HTR-8/SVneo (cell line): ENCODE measurements at regions not wholly inside any gene's neighbourhood (a gene's known extent, or its start where the extent isn't known, plus 50 kb on each side); places are given as distances from the start of the nearest gene placed in this dataset.
A peak's percentile ranks its signal among the peaks of the same experiment; 100 is the strongest.

ENCODE experiments used
- DNase-seq: peaks from one replicate; pipeline ENCODE4 v3.0.0; 2011; ENCODE audit warnings: low spot score, mixed read lengths; ENCODE audit not compliant: insufficient read length
- FAIRE-seq: peaks from 2 replicates; lab custom pipeline; 2011; peaks lifted over from hg19 to GRCh38; lab: Jason Lieb, UNC

GRCh38 chr15:47987908-47988532, 132.8 kb upstream of the SLC24A5 start:
- DNase-seq (peak; percentile 40), FAIRE-seq (no peak)

- DNase-seq, result no peak
- no peak for FAIRE-seq
Measured at GRCh38 chr15:47988564-47988963, 132.2 kb upstream of the SLC24A5 start.

DNA sequence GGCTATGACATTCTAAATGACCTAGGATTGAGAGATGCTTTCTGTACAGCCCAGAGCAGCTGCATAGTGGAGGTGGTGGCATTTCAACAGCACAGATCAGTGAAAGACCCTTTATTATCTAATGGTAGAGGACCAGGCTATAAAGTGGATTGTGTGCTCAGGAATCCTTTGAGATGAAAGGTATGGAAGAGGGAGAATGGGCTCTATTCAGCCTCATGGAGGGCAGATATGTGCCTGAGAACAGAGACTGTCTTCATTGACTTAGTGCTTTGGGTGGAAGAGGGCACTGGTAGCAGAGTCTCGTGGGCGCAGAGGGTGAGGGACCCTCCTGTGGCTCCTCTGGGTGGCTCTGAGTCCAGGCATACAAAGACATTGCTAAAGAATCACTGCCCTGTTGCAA, 130.0 kb upstream of the SLC24A5 start:
- FAIRE-seq (no peak), DNase-seq (no peak)

DNA sequence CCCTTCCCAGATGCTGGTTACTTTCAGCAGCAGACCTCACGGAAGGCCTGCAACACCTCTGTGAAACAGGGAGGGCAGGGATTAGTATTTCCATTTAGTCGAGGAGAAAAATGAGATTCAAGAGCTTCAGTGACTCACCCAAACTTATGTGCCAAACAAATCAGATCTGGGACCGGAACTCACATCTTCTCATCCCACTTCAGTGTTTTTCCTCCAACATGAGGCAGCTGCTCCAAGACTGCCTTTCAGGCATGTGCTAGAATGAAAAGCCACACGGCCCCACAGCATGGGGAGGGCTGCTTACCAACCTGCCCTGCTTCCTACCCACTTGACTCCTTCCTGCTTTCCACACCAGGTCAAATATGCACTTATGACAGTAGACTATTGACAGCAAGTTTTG, 129.4 kb upstream of the SLC24A5 start:
- FAIRE-seq (no peak), DNase-seq (no peak)

GRCh38 chr15:47993051-47993450, 127.7 kb upstream of the SLC24A5 start:
- no peak for DNase-seq
- no peak for FAIRE-seq

GRCh38 chr15:47997195-47998080, 123.4 kb upstream of the SLC24A5 start:
- no peak for FAIRE-seq
- no peak for DNase-seq

DNA sequence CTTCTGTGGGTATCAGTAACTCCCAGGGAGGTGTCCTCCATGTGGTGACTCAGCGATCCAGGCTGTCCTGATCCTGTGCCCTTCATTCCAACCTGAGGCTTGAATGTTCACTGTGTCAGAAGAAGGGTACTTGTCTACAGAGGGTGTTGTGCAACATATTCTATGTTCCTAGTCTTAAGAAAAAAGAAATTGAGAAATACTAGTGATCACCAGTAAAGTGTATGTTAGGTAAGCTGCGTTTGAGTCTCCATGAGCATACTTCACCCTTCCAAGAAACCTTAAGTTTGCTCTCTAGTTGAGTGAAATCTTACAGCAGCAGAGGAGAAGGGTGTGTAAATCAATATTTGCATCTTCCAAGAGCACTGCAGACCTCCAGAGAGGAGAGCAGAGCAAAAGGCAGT, 122.2 kb upstream of the SLC24A5 start:
- no peak for FAIRE-seq
- DNase-seq, result no peak

DNA sequence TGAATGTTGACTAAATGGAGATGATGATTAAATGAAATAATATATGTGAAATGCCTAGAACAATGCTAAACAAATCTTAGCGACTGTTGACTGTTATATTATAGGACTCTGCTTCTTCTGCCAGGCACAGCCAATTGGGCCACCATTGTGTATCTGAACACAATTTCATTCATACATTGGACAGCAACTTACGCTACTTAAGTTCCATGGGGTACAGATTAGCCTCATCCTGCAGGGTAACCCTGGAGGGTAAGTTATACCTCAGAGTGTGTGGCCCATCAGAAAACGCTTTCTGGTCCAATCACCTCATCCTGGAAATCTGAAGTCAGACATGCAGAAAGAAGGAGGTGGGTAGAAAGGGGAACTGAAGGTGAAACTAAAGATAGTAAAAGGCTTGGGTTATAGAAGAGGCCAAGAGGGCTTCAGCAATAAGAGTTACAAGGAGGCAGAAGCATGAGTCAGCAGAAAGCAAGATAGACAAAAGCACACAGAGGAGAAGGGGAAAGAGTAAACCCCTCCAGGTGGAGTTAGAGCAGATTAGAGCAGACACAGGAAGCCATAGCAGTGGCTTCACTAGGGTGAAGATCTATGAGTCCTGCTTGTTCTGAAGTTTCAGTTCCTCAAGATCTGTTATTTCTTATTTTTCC, 119.3 kb upstream of the SLC24A5 start:
- no peak for FAIRE-seq

GRCh38 chr15:48002767-48003166, 118.0 kb upstream of the SLC24A5 start:
- no peak for DNase-seq
- no peak for FAIRE-seq

More for the DNA sequence above, 119.3 kb upstream of the SLC24A5 start:
- no peak for DNase-seq

- DNase-seq, result no peak
- no peak for FAIRE-seq
Measured at GRCh38 chr15:48003441-48003840, 117.3 kb upstream of the SLC24A5 start.

- no peak for FAIRE-seq
Measured at GRCh38 chr15:48005077-48005476, 115.7 kb upstream of the SLC24A5 start.

GRCh38 chr15:48006031-48006511, 114.7 kb upstream of the SLC24A5 start:
- no peak for FAIRE-seq
- DNase-seq, result peak; percentile 12

More at GRCh38 chr15:48005077-48005476, 115.7 kb upstream of the SLC24A5 start:
- no peak for DNase-seq

DNA sequence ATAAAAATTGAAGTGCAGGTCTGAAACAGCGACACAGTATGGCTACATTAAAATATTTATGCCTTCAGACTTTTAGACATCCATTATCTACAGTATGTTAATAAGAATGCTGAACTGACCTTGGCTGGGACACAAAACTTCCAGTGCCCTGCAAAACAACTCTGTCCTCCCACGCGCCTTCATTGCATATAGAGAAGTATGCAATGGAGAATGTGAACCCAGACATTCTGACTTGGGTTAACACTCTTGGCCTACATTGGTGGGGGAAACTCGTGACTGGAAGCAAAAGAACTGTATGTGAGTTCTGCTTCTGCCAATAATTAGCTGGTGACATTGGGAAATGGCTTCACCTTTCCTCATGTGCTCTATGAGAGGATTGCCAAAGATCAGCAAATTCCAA, 110.5 kb upstream of the SLC24A5 start:
- FAIRE-seq, result no peak
- DNase-seq, result no peak

- DNase-seq, result no peak
Measured at GRCh38 chr15:48012191-48012590, 108.6 kb upstream of the SLC24A5 start.

GRCh38 chr15:48016865-48017264, 103.9 kb upstream of the SLC24A5 start:
- no peak for FAIRE-seq
- no peak for DNase-seq

More at GRCh38 chr15:48012191-48012590, 108.6 kb upstream of the SLC24A5 start:
- FAIRE-seq, result no peak

DNA sequence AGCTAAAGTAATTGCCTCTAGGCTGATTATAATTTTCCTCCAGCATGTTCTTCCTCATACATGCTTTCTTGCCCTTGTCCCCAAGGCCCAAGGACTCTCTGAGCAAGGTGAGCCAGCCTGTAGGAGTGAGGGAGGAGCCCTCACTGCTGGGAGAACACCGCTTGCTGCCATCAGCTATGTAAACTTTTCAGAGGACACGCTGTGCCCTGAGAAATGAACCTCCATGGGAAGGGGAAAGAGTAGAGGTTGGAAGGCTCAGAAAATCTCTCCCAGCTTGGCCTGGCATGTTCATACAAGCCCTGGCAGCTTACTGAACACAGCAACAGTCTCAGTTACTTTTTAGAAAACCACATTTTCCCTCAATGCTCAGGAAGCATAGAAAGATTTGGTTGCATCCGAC, 103.0 kb upstream of the SLC24A5 start:
- no peak for DNase-seq
- FAIRE-seq, result no peak

GRCh38 chr15:48020166-48020565, 100.6 kb upstream of the SLC24A5 start:
- FAIRE-seq (no peak), DNase-seq (no peak)

- FAIRE-seq, result no peak
Measured at GRCh38 chr15:48021336-48022086, 99.3 kb upstream of the SLC24A5 start.

DNA sequence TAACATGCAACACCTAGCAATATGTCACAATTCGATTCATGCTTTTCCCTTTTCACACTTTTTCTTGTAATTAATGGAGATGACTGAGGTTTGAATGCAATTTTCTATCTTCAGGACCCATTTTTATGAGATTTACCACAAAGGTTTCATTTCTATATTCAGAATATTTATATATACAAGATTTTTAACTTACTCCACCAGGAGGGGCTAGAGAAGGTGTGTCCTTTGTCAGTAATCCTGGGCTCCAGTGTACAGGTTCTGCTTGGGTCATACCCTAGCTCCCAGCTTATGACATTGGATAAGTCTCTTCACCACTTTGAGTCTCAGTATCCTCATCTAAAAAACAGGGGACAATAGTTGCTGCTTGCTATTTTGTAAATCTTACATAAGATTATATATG, 95.7 kb upstream of the SLC24A5 start:
- FAIRE-seq, result no peak
- no peak for DNase-seq

More at GRCh38 chr15:48021336-48022086, 99.3 kb upstream of the SLC24A5 start:
- DNase-seq, result no peak

DNA sequence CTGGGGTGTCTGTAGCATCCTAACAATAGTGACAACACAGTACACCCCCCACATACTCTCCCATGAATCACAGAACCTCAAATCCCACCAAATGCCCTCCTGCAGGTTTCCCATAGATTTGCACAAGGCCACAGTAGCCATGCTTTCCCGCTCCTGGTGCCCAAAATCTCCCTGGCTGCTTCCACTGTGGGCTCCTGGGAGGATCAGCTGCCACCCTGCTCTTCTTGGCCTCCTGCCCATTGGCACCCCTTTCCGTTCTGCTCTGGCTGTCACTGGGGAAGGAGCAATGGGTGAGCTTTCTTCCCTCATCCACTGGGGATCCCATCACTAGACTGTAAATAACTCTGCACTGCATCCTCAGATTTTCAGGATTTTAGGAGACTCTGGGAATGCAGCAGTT, 92.1 kb upstream of the SLC24A5 start:
- DNase-seq (no peak), FAIRE-seq (no peak)
